Kidney (tissue), 13 donors: ENCODE measurements at regions not wholly inside any gene's neighbourhood (a gene's known extent, or its start where the extent isn't known, plus 50 kb on each side); places are given as distances from the start of the nearest gene placed in this dataset.

Experiments used
- DNase-seq, 5 donors: peaks; one replicate each; pipeline ENCODE4 v3.0.0-alpha.2; 2013 to 2020
- FAIRE-seq: peaks from 2 replicates; lab custom pipeline; 2012; peaks lifted over from hg19 to GRCh38; lab: Jason Lieb, UNC
- H3K27ac ChIP-seq, 2 donors: one replicate each; pipeline ENCODE4 v1.7.0; 2013; ENCODE audit warnings: low read depth in 2 of 2, low read length in 2 of 2, inconsistent platforms in 1 of 2
- H3K27me3 ChIP-seq: one replicate; pipeline ENCODE4 v1.7.1; 2013; ENCODE audit warnings: low read length, inconsistent platforms; ENCODE audit not compliant: control insufficient read depth, insufficient read depth
- H3K36me3 ChIP-seq, 3 donors: one replicate each; pipeline versions ENCODE4 v1.7.0 to v1.7.1; 2013; ENCODE audit warnings: low read length in 3 of 3, control low read depth in 1 of 3, inconsistent platforms in 1 of 3; ENCODE audit not compliant: insufficient read depth in 3 of 3, control insufficient read depth in 2 of 3
- H3K4me1 ChIP-seq, 3 donors: one replicate each; pipeline versions ENCODE4 v1.7.0 to v1.7.1; 2013; ENCODE audit warnings: low read length in 3 of 3, inconsistent platforms in 1 of 3, low read depth in 1 of 3; ENCODE audit not compliant: control insufficient read depth in 2 of 3, insufficient read depth in 2 of 3
- H3K4me3 ChIP-seq, 3 donors: one replicate each; pipeline versions ENCODE4 v1.7.0 to v1.8.1; 2013; ENCODE audit warnings: low read length in 3 of 3, control low read depth in 1 of 3, inconsistent platforms in 1 of 3
- H3K9ac ChIP-seq, 3 donors: one replicate each; pipeline versions ENCODE4 v1.7.0 to v1.7.1; 2013; ENCODE audit warnings: low read length in 3 of 3, control low read depth in 1 of 3, inconsistent platforms in 1 of 3
- H3K9me3 ChIP-seq, 3 donors: one replicate each; pipeline versions ENCODE4 v1.7.0 to v1.7.1; 2013; ENCODE audit warnings: low read length in 3 of 3, control low read depth in 1 of 3, inconsistent platforms in 1 of 3; ENCODE audit not compliant: control insufficient read depth in 2 of 3, insufficient read depth in 1 of 3
- CTCF ChIP-seq: IDR thresholded peaks from 3 replicates; pipeline ENCODE4 v1.5.1; 2012; ENCODE audit warnings: mild to moderate bottlenecking, moderate library complexity, borderline replicate concordance; ENCODE audit not compliant: insufficient read depth; ENCODE audit errors: extremely low read depth
- intact Hi-C: fragments of 100-400 bp; cut with DNase I; formaldehyde crosslinking; loops from one replicate; pipeline ENCODE4 v1.11.1; 2022
- donor health status: control.
- donor health status: control.
- donor health status: control.
- donor health status: control.
- donor health status: control.
- donor health status: DM: yes; HTN: yes; CAD: no.
- donor health status: Normal renal cell carcinoma (clear cell type).

- FAIRE-seq (no peak), DNase-seq (no peak)
- no peak overlapping the region for H3K9ac ChIP-seq
- H3K4me1 ChIP-seq = no peaks in the 10 kb centered on the region
- intact Hi-C loops = no loop called here
- no peaks in the 10 kb centered on the region for H3K9me3 ChIP-seq
- peaks cover 3% of the 10 kb centered on the region for H3K27me3 ChIP-seq
- no peak overlapping the region for H3K27ac ChIP-seq
- no peak overlapping the region for H3K4me3 ChIP-seq
- no peaks in the 10 kb centered on the region for H3K36me3 ChIP-seq
- TF ChIP-seq CTCF = no peak
Observed at GRCh38 chrX:131955099-131955777, 67.9 kb upstream of the STK26 start.

- H3K27me3 ChIP-seq = peaks cover 3% of the 10 kb centered on the region
- H3K9ac ChIP-seq = no peak overlapping the region
- H3K9me3 ChIP-seq = no peaks in the 10 kb centered on the region
- intact Hi-C loops = no loop called here
- TF ChIP-seq CTCF = no peak
- FAIRE-seq = peak; percentile 52
- no peaks in the 10 kb centered on the region for H3K36me3 ChIP-seq
- DNase-seq = no peak
- H3K4me1 ChIP-seq = no peaks in the 10 kb centered on the region
- H3K27ac ChIP-seq = no peak overlapping the region
- no peak overlapping the region for H3K4me3 ChIP-seq
Observed at GRCh38 chrX:131958724-131959123, 64.4 kb upstream of the STK26 start.

- DNase-seq = no peak
- Histone ChIP-seq H3K9ac (no peak overlapping the region), H3K9me3 (no peaks in the 10 kb centered on the region), H3K27ac (no peak overlapping the region), H3K4me1 (no peaks in the 10 kb centered on the region), H3K27me3 (peaks cover 2% of the 10 kb centered on the region), H3K36me3 (no peaks in the 10 kb centered on the region), H3K4me3 (no peak overlapping the region)
- intact Hi-C loops = no loop called here
- no peak for FAIRE-seq
- no peak for TF ChIP-seq CTCF
Observed at GRCh38 chrX:131970347-131970746, 52.8 kb upstream of the STK26 start.
